ENCODE measurements at regions not wholly inside any gene's neighbourhood (a gene's known extent, or its start where the extent isn't known, plus 50 kb on each side); places are given as distances from the start of the nearest gene placed in this dataset.

DNA sequence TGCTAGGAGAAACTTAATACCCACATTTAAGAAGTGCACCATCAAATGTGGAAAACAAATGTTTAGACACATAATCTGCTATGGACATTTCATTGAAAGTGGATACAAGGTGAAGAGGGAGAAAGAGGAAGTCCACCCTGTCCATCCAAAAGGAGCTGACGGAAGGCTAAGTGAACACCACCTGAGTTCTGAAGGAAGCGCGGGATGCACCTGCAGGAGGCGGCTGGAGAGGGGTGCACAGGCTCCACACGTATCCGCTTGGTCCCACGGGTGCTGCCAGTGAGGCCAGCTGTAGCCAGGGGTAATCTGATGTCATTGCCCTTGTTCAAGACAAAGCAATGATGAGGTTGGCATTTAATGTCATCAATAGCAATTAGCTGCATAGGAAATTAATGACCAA is 75.9 kb upstream of the TMEM18 start:
- no peak overlapping the region for H3K4me3 Mint-ChIP-seq (ENCODE audit: unreplicated experiment)
- ChIA-PET POLR2A (no interaction called here), CTCF (interaction anchor here (0.5 kb wide), 1 partner anchor 101 kb away, joined by 3 read pairs; no protein-coding TSS in a partner anchor)
- TF ChIP-seq, protein P1, sequence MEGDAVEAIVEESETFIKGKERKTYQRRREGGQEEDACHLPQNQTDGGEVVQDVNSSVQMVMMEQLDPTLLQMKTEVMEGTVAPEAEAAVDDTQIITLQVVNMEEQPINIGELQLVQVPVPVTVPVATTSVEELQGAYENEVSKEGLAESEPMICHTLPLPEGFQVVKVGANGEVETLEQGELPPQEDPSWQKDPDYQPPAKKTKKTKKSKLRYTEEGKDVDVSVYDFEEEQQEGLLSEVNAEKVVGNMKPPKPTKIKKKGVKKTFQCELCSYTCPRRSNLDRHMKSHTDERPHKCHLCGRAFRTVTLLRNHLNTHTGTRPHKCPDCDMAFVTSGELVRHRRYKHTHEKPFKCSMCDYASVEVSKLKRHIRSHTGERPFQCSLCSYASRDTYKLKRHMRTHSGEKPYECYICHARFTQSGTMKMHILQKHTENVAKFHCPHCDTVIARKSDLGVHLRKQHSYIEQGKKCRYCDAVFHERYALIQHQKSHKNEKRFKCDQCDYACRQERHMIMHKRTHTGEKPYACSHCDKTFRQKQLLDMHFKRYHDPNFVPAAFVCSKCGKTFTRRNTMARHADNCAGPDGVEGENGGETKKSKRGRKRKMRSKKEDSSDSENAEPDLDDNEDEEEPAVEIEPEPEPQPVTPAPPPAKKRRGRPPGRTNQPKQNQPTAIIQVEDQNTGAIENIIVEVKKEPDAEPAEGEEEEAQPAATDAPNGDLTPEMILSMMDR (IDR thresholded peaks at IDR 0.05; ENCODE audit: unreplicated experiment) = no peak
- H3K4me1 Mint-ChIP-seq (ENCODE audit: insufficient read depth, unreplicated experiment) = no peaks in the 10 kb centered on the region
- no peak overlapping the region for H3K27ac Mint-ChIP-seq (ENCODE audit: low read depth, unreplicated experiment)
- no peak for DNase-seq (ENCODE audit: unreplicated experiment)
- H3K9me3 Mint-ChIP-seq (ENCODE audit: unreplicated experiment) = no peaks in the 10 kb centered on the region
- peaks cover 43% of the 10 kb centered on the region for H3K27me3 Mint-ChIP-seq (ENCODE audit: insufficient read depth, unreplicated experiment)
- no TSS peak for BruUV-seq (replicated peaks)
- H3K36me3 Mint-ChIP-seq (ENCODE audit: insufficient read depth, unreplicated experiment) = no peaks in the 10 kb centered on the region
- intact Hi-C loops (cut with micrococcal nuclease) = no loop called here

DNA sequence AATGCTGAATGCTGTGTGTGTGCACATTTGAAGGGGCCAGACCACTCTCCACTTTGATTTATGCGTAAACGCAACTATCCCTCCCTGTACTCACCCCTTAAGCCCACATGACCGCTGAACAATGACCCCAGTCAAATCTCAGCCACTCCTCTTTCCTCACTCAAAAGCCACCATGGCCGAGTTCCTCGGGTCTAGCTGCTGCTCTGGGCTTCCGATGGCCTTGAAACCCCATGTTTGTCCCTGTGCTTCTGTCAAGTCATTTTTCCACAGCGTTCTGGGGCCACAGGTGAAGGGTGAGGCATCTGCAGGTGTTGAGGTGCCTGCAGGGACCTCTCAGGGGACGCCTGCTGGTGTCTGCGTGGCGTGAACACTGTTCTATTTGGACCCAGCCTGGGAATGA is 74.3 kb upstream of the TMEM18 start:
- TF ChIP-seq, protein P1 (IDR thresholded peaks at IDR 0.05; ENCODE audit: unreplicated experiment) = no peak
- BruUV-seq (replicated peaks) = no TSS peak
- Mint-ChIP-seq H3K9me3 (ENCODE audit: unreplicated experiment) (peaks cover 5% of the 10 kb centered on the region), H3K27me3 (ENCODE audit: insufficient read depth, unreplicated experiment) (peaks cover 49% of the 10 kb centered on the region), H3K4me3 (ENCODE audit: unreplicated experiment) (no peak overlapping the region), H3K36me3 (ENCODE audit: insufficient read depth, unreplicated experiment) (no peaks in the 10 kb centered on the region), H3K4me1 (ENCODE audit: insufficient read depth, unreplicated experiment) (no peaks in the 10 kb centered on the region), H3K27ac (ENCODE audit: low read depth, unreplicated experiment) (no peak overlapping the region)
- ChIA-PET POLR2A (no interaction called here), CTCF (no interaction called here)
- intact Hi-C loops (cut with micrococcal nuclease) = no loop called here
- no peak for DNase-seq (ENCODE audit: unreplicated experiment)

DNA sequence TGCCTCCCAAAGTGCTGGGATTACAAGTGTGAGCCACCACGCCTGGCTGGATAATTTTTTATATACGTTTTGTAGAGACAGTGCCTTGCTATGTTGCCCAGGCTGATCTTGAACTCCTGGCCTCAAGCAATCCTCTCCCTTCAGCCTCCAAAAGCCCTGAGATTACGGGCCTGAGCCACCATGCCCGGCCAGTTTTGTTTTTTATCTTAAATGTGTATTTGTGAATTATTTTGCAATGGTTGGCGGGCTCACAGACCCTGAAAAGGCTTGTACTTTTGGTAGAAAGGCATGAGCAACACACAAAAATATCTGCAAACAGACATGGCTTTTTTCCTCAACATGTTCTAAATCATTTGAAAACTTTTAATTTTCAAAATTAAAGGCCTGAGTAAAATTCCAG is 73.4 kb upstream of the TMEM18 start:
- no peak overlapping the region for H3K4me3 Mint-ChIP-seq (ENCODE audit: unreplicated experiment)
- intact Hi-C loops (cut with micrococcal nuclease) = no loop called here
- H3K27ac Mint-ChIP-seq (ENCODE audit: low read depth, unreplicated experiment) = no peak overlapping the region
- ChIA-PET CTCF (interaction anchor here (0.6 kb wide), 1 partner anchor 51 kb away, joined by 3 read pairs; no protein-coding TSS in a partner anchor), POLR2A (no interaction called here)
- no peaks in the 10 kb centered on the region for H3K36me3 Mint-ChIP-seq (ENCODE audit: insufficient read depth, unreplicated experiment)
- no TSS peak for BruUV-seq (replicated peaks)
- no peaks in the 10 kb centered on the region for H3K4me1 Mint-ChIP-seq (ENCODE audit: insufficient read depth, unreplicated experiment)
- peaks cover 8% of the 10 kb centered on the region for H3K9me3 Mint-ChIP-seq (ENCODE audit: unreplicated experiment)
- DNase-seq (ENCODE audit: unreplicated experiment) = no peak
- TF ChIP-seq, protein P1 (IDR thresholded peaks at IDR 0.05; ENCODE audit: unreplicated experiment) = no peak
- H3K27me3 Mint-ChIP-seq (ENCODE audit: insufficient read depth, unreplicated experiment) = peaks cover 56% of the 10 kb centered on the region

DNA sequence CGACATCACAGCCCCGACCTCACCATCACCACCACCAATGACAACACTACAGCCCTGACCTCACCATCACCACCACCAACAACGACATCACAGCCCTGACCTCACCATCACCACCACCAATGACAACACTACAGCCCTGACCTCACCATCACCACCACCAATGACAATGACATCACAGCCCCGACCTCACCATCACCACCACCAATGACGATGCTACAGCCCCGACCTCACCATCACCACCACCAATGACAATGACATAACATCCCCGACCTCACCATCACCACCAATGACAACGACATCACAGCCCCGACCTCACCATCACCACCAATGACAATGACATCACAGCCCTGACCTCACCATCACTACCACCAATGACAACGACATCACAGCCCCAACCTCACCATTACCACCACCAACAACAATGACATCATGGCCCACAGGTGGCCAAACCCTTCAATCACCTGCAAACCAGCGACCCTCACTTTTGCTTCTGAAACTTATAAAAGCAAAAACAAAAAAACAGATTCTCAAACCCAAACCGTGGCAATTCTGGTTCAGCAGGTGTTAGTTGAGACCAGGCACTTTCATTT is 70.7 kb upstream of the TMEM18 start:
- no peak overlapping the region for H3K4me3 Mint-ChIP-seq (ENCODE audit: unreplicated experiment)
- no peak for DNase-seq (ENCODE audit: unreplicated experiment)
- ChIA-PET CTCF (interaction anchor here (0.6 kb wide), 1 partner anchor 478 kb away, joined by 4 read pairs; no protein-coding TSS in a partner anchor), POLR2A (no interaction called here)
- BruUV-seq (replicated peaks) = no TSS peak
- peaks cover 51% of the 10 kb centered on the region for H3K27me3 Mint-ChIP-seq (ENCODE audit: insufficient read depth, unreplicated experiment)
- no peaks in the 10 kb centered on the region for H3K4me1 Mint-ChIP-seq (ENCODE audit: insufficient read depth, unreplicated experiment)
- peaks cover 20% of the 10 kb centered on the region for H3K9me3 Mint-ChIP-seq (ENCODE audit: unreplicated experiment)
- intact Hi-C loops (cut with micrococcal nuclease) = no loop called here
- H3K27ac Mint-ChIP-seq (ENCODE audit: low read depth, unreplicated experiment) = no peak overlapping the region
- H3K36me3 Mint-ChIP-seq (ENCODE audit: insufficient read depth, unreplicated experiment) = no peaks in the 10 kb centered on the region
- TF ChIP-seq, protein P1 (IDR thresholded peaks at IDR 0.05; ENCODE audit: unreplicated experiment) = no peak

Data from MCF 10A (cell line).